Activated CD4-positive, alpha-beta T cell treated with anti-CD3 and anti-CD28 coated beads, Interleukin-2, amount 10 ng/mL, durations not matched to agents 7 days and 5 days (primary cell): ENCODE measurements at regions not wholly inside any gene's neighbourhood (a gene's known extent, or its start where the extent isn't known, plus 50 kb on each side); places are given as distances from the start of the nearest gene placed in this dataset.
"Not testable (repeated sequence)": the region's sequence is repeated elsewhere in the genome, so short reads cannot be mapped to it uniquely, and the experiment has no call there.

ENCODE experiments used
- CTCF ChIA-PET: fragments of 350-600 bp; sonication (Branson Sonifier 250); formaldehyde crosslinking; loops from one replicate; lab custom pipeline; 2021; ENCODE audit warnings: antibody characterized with exemption; lab: Charles Lee
- POLR2A ChIA-PET: fragments of 350-600 bp; sonication (Branson Sonifier 250); formaldehyde crosslinking; loops from one replicate; lab custom pipeline; 2021; ENCODE audit warnings: antibody characterized with exemption; lab: Charles Lee
- DNase-seq: peaks from one replicate; pipeline ENCODE4 v3.0.0-alpha.2; 2020
- H3K27ac Mint-ChIP-seq: one replicate; pipeline ENCODE4 v1.8.0; 2021; ENCODE audit warnings: mild to moderate bottlenecking, moderate library complexity, mixed read lengths
- H3K27me3 Mint-ChIP-seq: one replicate; pipeline ENCODE4 v1.8.0; 2021; ENCODE audit warnings: mixed read lengths
- H3K36me3 Mint-ChIP-seq: one replicate; pipeline ENCODE4 v1.8.0; 2021; ENCODE audit warnings: low read depth, mixed read lengths
- H3K4me1 Mint-ChIP-seq: one replicate; pipeline ENCODE4 v1.8.0; 2021; ENCODE audit warnings: mixed read lengths
- H3K4me3 Mint-ChIP-seq: one replicate; pipeline ENCODE4 v1.8.0; 2021; ENCODE audit warnings: mild to moderate bottlenecking, moderate library complexity, mixed read lengths
- H3K9me3 Mint-ChIP-seq: one replicate; pipeline ENCODE4 v1.8.0; 2021; ENCODE audit warnings: mixed read lengths

DNA sequence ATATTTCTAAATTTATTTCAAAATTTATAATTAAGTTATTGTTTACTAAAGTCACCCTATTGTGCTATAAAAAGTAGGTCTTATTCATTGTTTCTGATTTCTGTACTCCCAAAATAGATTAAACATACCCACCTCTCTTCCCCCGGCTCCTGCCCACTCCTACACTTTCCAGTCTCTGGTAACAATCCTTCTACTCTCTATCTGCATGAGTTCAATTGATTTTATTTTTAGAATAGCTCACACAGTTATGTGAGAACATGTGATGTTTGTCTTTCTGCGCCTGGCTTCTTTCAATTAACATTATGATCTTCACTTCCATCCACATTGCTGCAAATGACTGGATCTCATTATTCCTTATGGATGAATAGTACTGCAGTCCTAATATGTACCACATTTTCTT lies 269.3 kb downstream of the ACTRT1 start:
- Mint-ChIP-seq H3K4me3 (no peak overlapping the region), H3K9me3 (peaks cover 3% of the 10 kb centered on the region), H3K36me3 (no peaks in the 10 kb centered on the region), H3K27me3 (no peaks in the 10 kb centered on the region), H3K4me1 (no peaks in the 10 kb centered on the region), H3K27ac (peak overlapping the region; percentile 56)
- POLR2A ChIA-PET, result no interaction called here
- CTCF ChIA-PET, result no interaction called here
- DNase-seq, result no peak

DNA sequence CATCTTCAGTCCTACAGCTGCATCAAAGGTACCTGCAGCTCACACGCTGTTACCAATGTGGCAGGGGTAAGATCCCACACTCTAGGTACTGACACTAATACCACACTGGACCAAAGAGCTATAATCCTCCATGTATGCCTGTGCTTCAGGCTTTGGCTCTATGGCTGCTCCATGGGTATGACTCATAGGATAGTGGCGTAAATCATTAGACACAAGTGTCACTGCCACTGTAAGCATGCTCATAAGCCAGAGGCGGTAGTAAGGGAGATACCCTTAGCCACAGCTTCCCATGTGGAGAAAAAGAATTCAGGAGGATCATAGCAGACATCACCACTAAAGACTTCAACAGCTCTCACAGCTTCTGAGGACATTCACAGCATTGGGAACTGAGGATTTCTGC lies 287.5 kb downstream of the ACTRT1 start:
- POLR2A ChIA-PET, result no interaction called here

DNA sequence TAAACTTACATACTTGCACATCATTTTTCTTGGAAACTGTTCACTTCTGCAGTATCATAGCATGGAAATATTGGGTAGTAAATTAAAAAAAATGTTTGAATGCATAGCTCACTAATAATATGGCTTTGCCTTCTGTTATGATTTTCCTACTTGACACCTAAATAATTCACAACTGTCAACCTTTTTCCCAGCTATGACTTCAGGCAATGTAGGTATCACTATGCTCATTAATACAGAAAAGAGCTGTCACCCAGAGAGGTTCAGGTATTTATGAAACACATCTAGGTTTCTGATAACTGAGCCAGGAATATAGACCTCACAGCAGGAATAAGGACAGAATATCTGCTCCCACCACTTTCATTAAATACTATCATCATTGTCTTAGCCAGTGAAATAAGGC lies 289.5 kb downstream of the ACTRT1 start:
- DNase-seq, result no peak
- H3K4me1 Mint-ChIP-seq, result no peaks in the 10 kb centered on the region
- ChIA-PET CTCF (no interaction called here), POLR2A (no interaction called here)
- H3K36me3 Mint-ChIP-seq, result no peaks in the 10 kb centered on the region
- H3K27ac Mint-ChIP-seq, result no peak overlapping the region
- H3K27me3 Mint-ChIP-seq, result no peaks in the 10 kb centered on the region
- H3K4me3 Mint-ChIP-seq, result no peak overlapping the region
- no peaks in the 10 kb centered on the region for H3K9me3 Mint-ChIP-seq

More for the DNA sequence above, 287.5 kb downstream of the ACTRT1 start:
- H3K27me3 Mint-ChIP-seq, result no peaks in the 10 kb centered on the region
- no peak overlapping the region for H3K27ac Mint-ChIP-seq
- no peaks in the 10 kb centered on the region for H3K36me3 Mint-ChIP-seq
- CTCF ChIA-PET, result no interaction called here
- DNase-seq, result no peak
- no peak overlapping the region for H3K4me3 Mint-ChIP-seq
- no peaks in the 10 kb centered on the region for H3K4me1 Mint-ChIP-seq
- no peaks in the 10 kb centered on the region for H3K9me3 Mint-ChIP-seq

DNA sequence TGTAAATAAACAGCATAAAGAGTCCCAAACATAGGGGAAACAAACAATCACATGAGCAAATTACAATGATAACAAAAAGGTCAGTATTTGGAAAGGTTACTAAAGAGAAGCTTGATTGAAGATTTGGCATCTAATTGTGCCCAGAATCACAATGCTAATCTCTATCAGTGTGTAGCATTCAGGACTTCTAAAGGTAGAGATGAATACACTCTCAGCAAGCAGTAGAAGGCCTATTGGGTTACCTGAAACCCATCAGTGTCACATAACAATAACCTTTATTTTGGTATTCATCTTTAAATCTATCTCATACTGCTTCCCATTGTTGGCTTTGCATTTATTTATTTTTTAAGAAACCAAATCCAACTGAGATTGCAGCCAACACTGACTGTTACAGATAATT lies 319.5 kb downstream of the ACTRT1 start:
- no peaks in the 10 kb centered on the region for H3K9me3 Mint-ChIP-seq
- DNase-seq, result no peak
- H3K4me1 Mint-ChIP-seq, result no peaks in the 10 kb centered on the region
- no peak overlapping the region for H3K27ac Mint-ChIP-seq
- H3K4me3 Mint-ChIP-seq, result no peak overlapping the region
- H3K27me3 Mint-ChIP-seq, result no peaks in the 10 kb centered on the region
- no peaks in the 10 kb centered on the region for H3K36me3 Mint-ChIP-seq
- ChIA-PET POLR2A (no interaction called here), CTCF (no interaction called here)

DNA sequence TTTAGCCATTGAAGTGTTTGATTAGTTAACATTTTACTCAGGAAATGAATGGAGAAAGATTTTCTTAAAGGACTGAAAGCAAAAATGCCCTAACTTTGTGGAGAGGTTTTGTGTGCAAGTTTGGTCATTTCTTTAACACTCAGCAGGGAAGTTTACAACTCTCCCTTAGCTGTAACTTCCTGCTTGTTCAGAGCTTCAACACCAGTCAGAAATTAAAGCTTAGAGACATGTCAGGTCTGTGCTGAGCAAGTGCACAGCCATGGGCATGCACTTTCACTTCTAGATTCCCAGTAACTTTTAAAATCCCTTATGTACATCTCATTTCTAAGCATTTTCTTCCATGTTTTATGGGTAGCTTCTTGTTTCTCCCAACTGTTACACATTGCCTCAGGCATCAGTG lies 326.0 kb downstream of the ACTRT1 start:
- H3K27ac Mint-ChIP-seq, result no peak overlapping the region
- H3K36me3 Mint-ChIP-seq, result no peaks in the 10 kb centered on the region
- no peak for DNase-seq
- ChIA-PET CTCF (no interaction called here), POLR2A (no interaction called here)
- no peaks in the 10 kb centered on the region for H3K9me3 Mint-ChIP-seq
- no peaks in the 10 kb centered on the region for H3K4me1 Mint-ChIP-seq
- H3K4me3 Mint-ChIP-seq, result no peak overlapping the region
- H3K27me3 Mint-ChIP-seq, result no peaks in the 10 kb centered on the region

DNA sequence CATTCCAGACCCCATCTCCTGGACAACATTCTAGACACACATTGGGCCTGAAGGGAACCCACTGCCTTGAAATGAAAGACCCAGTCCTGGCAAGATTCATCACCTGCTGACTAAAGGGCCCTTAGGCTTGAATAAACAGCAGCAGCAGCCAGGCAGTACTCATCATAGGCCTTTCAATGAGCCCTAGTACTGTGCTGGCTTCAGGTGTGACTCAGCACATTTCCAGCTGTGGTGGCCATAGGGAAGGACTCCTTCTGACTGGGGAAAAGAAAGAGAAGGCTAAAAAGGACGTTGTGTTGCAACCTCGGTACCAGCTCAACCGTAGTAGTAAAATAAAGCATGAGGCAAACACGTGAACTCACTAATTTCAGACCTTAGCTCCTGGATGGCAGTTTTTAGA lies 344.0 kb downstream of the ACTRT1 start:
- Mint-ChIP-seq H3K4me3 (no peak overlapping the region), H3K9me3 (no peaks in the 10 kb centered on the region), H3K36me3 (no peaks in the 10 kb centered on the region), H3K27me3 (no peaks in the 10 kb centered on the region), H3K4me1 (no peaks in the 10 kb centered on the region), H3K27ac (no peak overlapping the region)
- DNase-seq, result no peak
- ChIA-PET CTCF (interaction anchor here (0.7 kb wide), 1 partner anchor 13 kb away, joined by 3 read pairs; no protein-coding TSS in a partner anchor), POLR2A (no interaction called here)

DNA sequence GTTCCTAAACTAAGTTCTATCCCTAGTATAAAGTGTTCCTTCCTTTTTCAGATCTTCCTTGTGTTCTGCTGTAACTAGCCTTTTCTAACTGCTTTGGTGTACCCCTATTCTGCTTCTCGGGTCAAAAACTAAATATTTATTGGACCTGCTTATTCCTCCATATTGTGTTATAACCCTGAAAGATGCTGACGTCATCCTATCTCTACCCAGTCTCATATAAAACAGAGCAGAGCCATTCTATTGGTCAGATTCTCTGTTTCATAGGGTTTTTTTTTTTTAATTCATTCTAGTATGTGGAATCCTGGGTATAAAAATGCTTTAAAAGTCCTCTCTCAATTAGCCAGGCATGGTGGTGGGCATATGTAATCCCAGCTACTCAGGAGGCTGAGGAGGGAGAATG lies 349.7 kb downstream of the ACTRT1 start:
- Mint-ChIP-seq H3K27me3 (no peaks in the 10 kb centered on the region), H3K4me1 (no peaks in the 10 kb centered on the region), H3K4me3 (no peak overlapping the region), H3K9me3 (no peaks in the 10 kb centered on the region), H3K36me3 (no peaks in the 10 kb centered on the region), H3K27ac (no peak overlapping the region)
- CTCF ChIA-PET, result no interaction called here
- no peak for DNase-seq
- POLR2A ChIA-PET, result no interaction called here

DNA sequence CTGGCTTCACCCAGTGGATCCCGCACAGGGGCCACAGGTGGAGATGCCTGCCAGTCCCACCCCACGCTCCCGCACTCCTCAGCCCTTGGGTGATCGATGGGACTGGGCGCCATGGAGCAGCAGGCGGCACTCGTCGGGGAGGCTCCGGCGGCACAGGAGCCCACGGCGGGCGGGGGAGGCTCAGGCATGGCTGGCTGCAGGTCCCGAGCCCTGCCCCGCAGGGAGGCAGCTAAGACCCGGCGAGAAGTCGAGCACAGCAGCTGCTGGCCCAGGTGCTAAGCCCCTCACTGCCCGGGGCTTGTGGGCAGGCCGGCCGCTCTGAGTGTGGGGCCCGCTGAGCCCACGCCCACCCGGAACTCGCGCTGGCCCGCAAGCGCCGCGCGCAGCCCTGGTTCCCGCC lies 389.3 kb downstream of the ACTRT1 start:
- H3K9me3 Mint-ChIP-seq, POLR2A ChIA-PET, H3K4me3 Mint-ChIP-seq, DNase-seq, H3K36me3 Mint-ChIP-seq, H3K27me3 Mint-ChIP-seq, H3K4me1 Mint-ChIP-seq, H3K27ac Mint-ChIP-seq, CTCF ChIA-PET: not testable (repeated sequence)

DNA sequence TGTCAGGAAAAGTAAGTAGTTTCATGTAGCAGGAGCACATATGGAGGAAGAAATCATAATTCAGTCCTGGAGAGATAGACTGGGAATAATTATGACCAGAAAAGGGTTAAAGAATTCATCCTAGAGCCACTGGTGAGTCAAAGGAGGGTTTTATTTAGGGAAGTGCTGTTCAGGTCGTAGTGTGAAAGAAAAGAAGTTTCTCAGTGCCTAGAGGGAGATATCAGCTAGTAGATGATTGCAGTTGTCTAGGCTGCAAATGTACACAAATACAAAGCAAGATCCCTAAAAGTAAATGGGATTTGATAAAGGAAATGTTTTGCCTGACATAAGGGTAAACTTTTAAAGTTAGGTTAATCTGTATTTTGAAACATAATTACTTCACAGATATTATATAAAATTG lies 403.2 kb downstream of the ACTRT1 start:
- H3K4me1 Mint-ChIP-seq, result no peaks in the 10 kb centered on the region
- H3K36me3 Mint-ChIP-seq, result no peaks in the 10 kb centered on the region
- no peaks in the 10 kb centered on the region for H3K9me3 Mint-ChIP-seq
- ChIA-PET POLR2A (no interaction called here), CTCF (no interaction called here)
- no peak overlapping the region for H3K27ac Mint-ChIP-seq
- no peak for DNase-seq
- no peak overlapping the region for H3K4me3 Mint-ChIP-seq
- no peaks in the 10 kb centered on the region for H3K27me3 Mint-ChIP-seq

DNA sequence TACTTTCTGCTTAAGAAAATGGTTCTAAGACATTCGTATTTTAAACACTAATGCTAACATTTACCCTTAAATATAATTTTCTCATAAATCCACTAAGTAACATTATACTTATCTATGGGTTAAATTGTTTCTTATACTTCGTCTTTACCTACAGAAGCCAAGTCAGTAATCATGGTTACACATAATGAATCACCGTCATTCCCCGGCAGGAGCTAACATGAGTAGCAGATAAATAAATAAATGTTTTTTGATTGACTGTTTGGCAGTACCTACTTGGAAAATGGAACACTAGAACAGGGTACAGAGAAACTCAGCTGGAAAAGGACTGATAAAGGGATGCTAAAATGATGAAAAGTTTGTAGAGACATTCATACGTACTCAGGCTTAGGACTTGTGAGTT lies 430.4 kb downstream of the ACTRT1 start:
- no peak for DNase-seq
- H3K9me3 Mint-ChIP-seq, result no peaks in the 10 kb centered on the region
- no peaks in the 10 kb centered on the region for H3K36me3 Mint-ChIP-seq
- CTCF ChIA-PET, result no interaction called here
- H3K4me1 Mint-ChIP-seq, result no peaks in the 10 kb centered on the region
- no peak overlapping the region for H3K4me3 Mint-ChIP-seq
- H3K27ac Mint-ChIP-seq, result no peak overlapping the region
- no peaks in the 10 kb centered on the region for H3K27me3 Mint-ChIP-seq
- POLR2A ChIA-PET, result no interaction called here

DNA sequence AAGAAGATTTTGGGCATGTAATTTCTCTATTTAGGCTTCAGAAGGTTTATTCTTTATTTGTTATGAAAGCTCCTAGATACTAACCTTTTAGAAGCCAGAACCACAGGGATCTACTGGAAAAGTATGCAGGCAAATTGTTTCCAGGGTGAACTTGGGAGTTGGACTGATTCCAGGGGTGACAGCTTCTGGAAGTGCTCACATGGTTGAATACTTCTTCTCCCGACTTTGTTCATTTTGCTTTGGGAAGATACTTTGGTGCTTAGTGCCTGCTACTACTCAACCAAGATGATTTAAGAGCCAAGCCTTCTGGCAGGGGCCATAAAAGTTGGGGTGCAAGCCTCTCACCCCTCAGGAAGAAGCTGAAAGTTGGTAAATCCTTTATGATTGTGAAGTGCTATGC lies 445.6 kb downstream of the ACTRT1 start:
- Mint-ChIP-seq H3K4me3 (no peak overlapping the region), H3K27me3 (no peaks in the 10 kb centered on the region), H3K4me1 (no peaks in the 10 kb centered on the region), H3K36me3 (no peaks in the 10 kb centered on the region), H3K27ac (no peak overlapping the region), H3K9me3 (no peaks in the 10 kb centered on the region)
- ChIA-PET CTCF (no interaction called here), POLR2A (no interaction called here)
- DNase-seq, result no peak

DNA sequence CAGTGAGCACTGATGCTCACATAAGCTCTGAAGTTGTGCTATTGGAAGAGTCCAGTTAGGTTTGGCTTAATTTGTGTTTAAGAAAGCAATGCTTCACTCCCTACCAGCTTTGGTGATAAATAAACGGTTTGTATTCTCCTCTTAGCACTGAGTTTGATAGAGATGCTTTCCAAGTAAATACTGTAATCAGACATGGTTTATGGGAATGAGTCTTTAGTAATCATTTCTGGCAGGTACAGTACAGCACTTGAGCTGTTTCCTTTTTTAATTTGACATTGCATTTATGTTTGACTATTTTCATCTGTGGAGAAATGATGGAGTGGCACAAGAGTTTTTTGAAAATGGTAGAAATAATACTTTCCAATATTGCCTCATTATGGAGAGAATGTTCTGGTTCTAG lies 455.3 kb downstream of the ACTRT1 start:
- H3K36me3 Mint-ChIP-seq, result no peaks in the 10 kb centered on the region
- POLR2A ChIA-PET, result no interaction called here
- CTCF ChIA-PET, result no interaction called here
- no peak for DNase-seq
- H3K4me3 Mint-ChIP-seq, result no peak overlapping the region
- H3K9me3 Mint-ChIP-seq, result peaks cover 2% of the 10 kb centered on the region
- no peak overlapping the region for H3K27ac Mint-ChIP-seq
- H3K27me3 Mint-ChIP-seq, result no peaks in the 10 kb centered on the region
- no peaks in the 10 kb centered on the region for H3K4me1 Mint-ChIP-seq

DNA sequence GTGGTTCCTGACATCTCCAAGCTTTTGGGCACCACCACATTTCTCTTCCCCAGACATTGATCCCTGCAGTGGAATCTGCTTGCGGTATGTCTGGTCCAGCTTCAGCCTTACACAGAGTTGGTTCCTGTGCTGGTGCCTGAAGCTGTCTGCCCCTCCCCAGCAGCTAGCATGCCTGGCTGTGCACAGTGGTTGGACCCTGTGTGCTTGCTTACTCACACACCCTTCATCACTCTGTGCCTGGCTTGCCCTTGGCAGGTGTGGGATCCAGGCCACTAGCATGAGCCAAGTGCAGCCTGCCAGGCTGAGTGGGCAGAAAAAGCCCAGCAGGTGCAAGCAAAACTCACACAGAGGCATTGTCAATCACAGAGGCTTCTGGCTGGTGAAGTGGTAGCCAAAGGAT lies 473.8 kb downstream of the ACTRT1 start:
- no peaks in the 10 kb centered on the region for H3K9me3 Mint-ChIP-seq
- no peaks in the 10 kb centered on the region for H3K27me3 Mint-ChIP-seq
- POLR2A ChIA-PET, result no interaction called here
- CTCF ChIA-PET, result interaction anchor here (0.6 kb wide), 1 partner anchor 9 kb away, joined by 3 read pairs; no protein-coding TSS in a partner anchor
- H3K4me3 Mint-ChIP-seq, result no peak overlapping the region
- H3K4me1 Mint-ChIP-seq, result no peaks in the 10 kb centered on the region
- no peak overlapping the region for H3K27ac Mint-ChIP-seq
- no peak for DNase-seq
- no peaks in the 10 kb centered on the region for H3K36me3 Mint-ChIP-seq

DNA sequence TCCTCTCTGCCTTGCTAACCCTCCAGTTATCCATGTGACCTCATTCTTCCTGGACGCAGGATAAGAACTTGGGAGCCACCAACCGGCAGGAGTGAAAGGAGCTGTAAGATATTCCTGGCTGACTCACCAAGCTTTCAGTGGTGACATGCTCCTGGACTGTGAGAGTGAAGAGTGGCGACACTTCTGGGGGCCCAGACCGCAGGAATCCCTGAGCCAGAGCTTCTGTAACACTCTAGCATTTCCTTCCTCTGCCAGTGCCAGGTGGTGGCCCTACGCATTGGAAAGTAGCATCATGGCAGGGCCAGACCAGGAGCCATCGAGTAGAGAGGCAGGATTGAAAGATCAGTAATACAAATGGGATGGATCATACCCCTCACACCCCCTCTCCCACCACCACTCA lies 474.3 kb downstream of the ACTRT1 start:
- POLR2A ChIA-PET, result no interaction called here
- H3K27ac Mint-ChIP-seq, result no peak overlapping the region
- no peak overlapping the region for H3K4me3 Mint-ChIP-seq
- CTCF ChIA-PET, result interaction anchor here (0.6 kb wide), 1 partner anchor 10 kb away, joined by 3 read pairs; no protein-coding TSS in a partner anchor
- H3K4me1 Mint-ChIP-seq, result no peaks in the 10 kb centered on the region
- H3K27me3 Mint-ChIP-seq, result no peaks in the 10 kb centered on the region
- DNase-seq, result no peak
- H3K9me3 Mint-ChIP-seq, result no peaks in the 10 kb centered on the region
- H3K36me3 Mint-ChIP-seq, result no peaks in the 10 kb centered on the region
